RWPE1 (cell line): ENCODE measurements at regions not wholly inside any gene's neighbourhood (a gene's known extent, or its start where the extent isn't known, plus 50 kb on each side); places are given as distances from the start of the nearest gene placed in this dataset.

Experiments used
- CTCF ChIA-PET: fragments of 350-600 bp; sonication (Branson Sonifier 250); formaldehyde crosslinking; extraction: SDS; loops from one replicate; lab custom pipeline; 2021; lab: Yijun Ruan, JAX
- POLR2A ChIA-PET: fragments of 400-600 bp; formaldehyde crosslinking; extraction: SDS; loops from one replicate; lab custom pipeline; 2020; ENCODE audit warnings: antibody characterized with exemption; ENCODE audit not compliant: low non-redundant PET; lab: Yijun Ruan, JAX
- DNase-seq: peaks from one replicate; pipeline ENCODE4 v3.0.0; 2012; ENCODE audit warnings: low spot score
- H3K27ac ChIP-seq: fragments of 450-650 bp; 2 replicates; pipeline ENCODE4 v1.5.1; 2017
- CTCF ChIP-seq: fragments of 450-650 bp; conservative IDR thresholded peaks from 2 replicates; pipeline ENCODE4 v1.5.1; 2017; ENCODE audit warnings: low read depth, mild to moderate bottlenecking

- CTCF ChIA-PET: interaction anchor here (0.6 kb wide), 1 partner anchor 78 kb away, joined by 3 read pairs; no protein-coding TSS in a partner anchor
- no peak overlapping the region for H3K27ac ChIP-seq
- POLR2A ChIA-PET: no interaction called here
- DNase-seq: no peak
- no peak for TF ChIP-seq CTCF
These were observed 175.9 kb downstream of the RPLP1 start for GRCh38 chr15:69628256-69629093.

DNA sequence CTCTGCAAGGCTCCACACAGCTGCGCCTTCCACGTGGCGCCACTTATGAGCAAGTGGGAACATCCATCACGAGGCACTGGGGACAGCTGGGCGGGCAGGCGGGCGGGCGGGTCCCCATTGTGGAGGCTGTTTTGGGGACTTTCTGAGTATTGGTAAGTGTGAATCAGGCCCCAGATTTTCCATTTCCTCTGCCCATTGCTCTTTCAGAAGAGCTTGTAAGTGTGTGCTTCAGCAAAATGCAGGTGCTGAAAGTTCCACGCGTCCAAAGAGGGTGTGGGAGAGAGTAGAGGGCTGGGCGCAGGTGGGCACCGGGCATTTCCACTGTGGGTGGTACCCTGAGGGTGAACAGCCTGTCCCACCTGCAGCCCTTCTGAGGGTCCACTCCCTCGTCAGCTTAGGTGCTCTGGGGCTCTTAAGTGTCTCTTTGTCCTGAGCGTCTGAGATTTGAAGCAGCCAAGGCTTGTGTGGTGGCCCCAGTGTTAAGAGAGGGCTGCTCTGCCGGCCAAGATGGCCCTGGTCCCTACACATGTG is 177.1 kb downstream of the RPLP1 start:
- no peak for DNase-seq
- ChIA-PET POLR2A (no interaction called here), CTCF (interaction anchor here (0.6 kb wide), 1 partner anchor 37 kb away, joined by 3 read pairs; no protein-coding TSS in a partner anchor)
- H3K27ac ChIP-seq: no peak overlapping the region
- no peak for TF ChIP-seq CTCF

GRCh38 chr15:69631005-69631404 is 178.4 kb downstream of the RPLP1 start:
- no peak for DNase-seq
- POLR2A ChIA-PET: no interaction called here
- no peak overlapping the region for H3K27ac ChIP-seq
- TF ChIP-seq CTCF: no peak
- CTCF ChIA-PET: interaction anchor here (0.6 kb wide), 1 partner anchor 37 kb away, joined by 3 read pairs; no protein-coding TSS in a partner anchor

DNA sequence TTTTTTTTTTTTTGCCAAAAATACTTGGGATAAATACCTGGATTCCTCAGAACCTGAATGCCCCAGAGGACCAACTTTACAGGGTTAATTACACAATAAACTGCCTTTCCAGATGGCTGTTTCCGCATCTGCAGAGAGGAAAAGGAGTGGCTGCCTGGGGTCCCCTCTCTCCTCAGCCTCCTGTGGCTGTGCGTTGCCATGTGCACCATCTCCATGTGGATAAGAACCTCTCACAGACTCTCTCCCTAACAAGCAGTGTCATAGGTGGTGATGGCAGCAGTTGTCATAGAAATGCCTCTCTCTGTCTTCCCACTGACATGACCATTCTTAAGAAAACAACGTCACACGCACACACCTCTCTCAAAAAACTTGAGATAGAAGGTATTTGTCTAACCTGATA is 179.4 kb downstream of the RPLP1 start:
- TF ChIP-seq CTCF: no peak
- ChIA-PET CTCF (interaction anchor here (0.6 kb wide), 1 partner anchor 434 kb away, joined by 5 read pairs; no protein-coding TSS in a partner anchor), POLR2A (no interaction called here)
- H3K27ac ChIP-seq: no peak overlapping the region
- no peak for DNase-seq

DNA sequence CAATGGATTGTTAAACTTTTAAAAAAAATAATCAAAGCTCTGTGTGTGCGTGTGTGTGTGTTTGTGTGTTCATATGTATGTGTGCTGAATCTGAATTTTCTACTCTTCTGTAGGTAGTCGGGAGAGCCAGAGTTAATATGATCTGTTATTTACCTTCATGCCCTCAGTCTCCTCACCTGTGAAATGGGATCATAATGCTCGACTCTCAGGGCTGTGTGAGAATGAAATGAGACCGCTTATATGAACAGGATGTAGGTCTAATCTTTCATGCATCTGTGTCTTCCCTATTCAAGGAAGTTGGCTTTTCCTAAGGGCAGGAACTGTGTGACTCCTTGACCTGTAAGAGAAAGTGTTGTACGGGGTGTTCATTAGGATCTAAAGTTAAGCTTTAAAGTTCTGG is 182.2 kb downstream of the RPLP1 start:
- TF ChIP-seq CTCF: no peak
- ChIA-PET POLR2A (no interaction called here), CTCF (no interaction called here)
- H3K27ac ChIP-seq: no peak overlapping the region
- no peak for DNase-seq

DNA sequence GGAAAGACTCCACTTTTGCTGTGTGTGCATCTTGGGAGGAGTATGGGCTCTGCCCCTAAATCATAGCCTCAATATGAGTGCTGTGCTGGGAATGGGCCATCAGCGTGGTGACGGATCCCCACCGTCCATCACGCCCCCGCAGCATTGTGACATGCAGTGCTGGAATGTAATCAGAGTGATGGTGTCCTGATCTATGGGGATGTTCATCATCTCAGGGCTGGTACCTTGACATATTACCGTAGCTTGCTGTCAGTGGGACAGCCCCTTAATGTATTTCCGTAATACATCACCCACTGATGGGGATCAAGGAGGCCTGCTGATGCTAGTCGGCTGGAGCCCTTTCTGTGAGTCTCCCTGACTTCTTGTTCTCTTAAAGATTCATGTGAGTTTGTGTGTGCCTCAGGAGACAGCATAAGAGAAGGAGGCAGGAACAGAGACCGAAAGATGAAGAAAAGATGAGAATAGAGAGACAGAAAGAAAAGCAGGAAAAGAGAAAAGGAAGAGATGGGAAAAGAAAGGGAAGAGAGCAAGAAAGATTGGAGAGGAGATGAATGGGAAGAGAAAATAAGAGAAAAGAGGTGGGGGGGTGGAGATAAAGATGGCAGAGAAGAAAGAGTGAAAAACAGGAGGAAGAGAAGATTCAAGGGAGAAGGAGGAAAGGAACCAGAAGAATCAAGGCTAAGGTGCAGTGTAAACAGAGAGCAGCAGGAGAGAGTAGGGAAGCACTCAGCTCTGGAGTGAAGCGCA is 183.7 kb downstream of the RPLP1 start:
- ChIA-PET CTCF (interaction anchor here (1.0 kb wide), 1 partner anchor 27 kb away, joined by 3 read pairs; no protein-coding TSS in a partner anchor), POLR2A (no interaction called here)
- H3K27ac ChIP-seq: no peak overlapping the region
- DNase-seq: no peak
- no peak for TF ChIP-seq CTCF
